H9 (cell line): ENCODE measurements at regions not wholly inside any gene's neighbourhood (a gene's known extent, or its start where the extent isn't known, plus 50 kb on each side); places are given as distances from the start of the nearest gene placed in this dataset.

Source experiments
- DNase-seq: peaks from one replicate; pipeline ENCODE4 v3.0.0-alpha.2; 2017
- H2AFZ ChIP-seq: one replicate; pipeline ENCODE4 v1.6.1; 2013; ENCODE audit warnings: mild to moderate bottlenecking, low read length, control low read depth, moderate library complexity
- H2AK5ac ChIP-seq: 2 replicates; pipeline ENCODE4 v1.6.1; 2013; ENCODE audit warnings: low read length, control low read depth, mixed read lengths; ENCODE audit not compliant: insufficient read length
- H2BK120ac ChIP-seq: one replicate; pipeline ENCODE4 v1.6.1; 2013; ENCODE audit warnings: low read depth, mild to moderate bottlenecking, low read length, control low read depth, inconsistent platforms; ENCODE audit not compliant: poor library complexity, severe bottlenecking
- H2BK12ac ChIP-seq: 2 replicates; pipeline ENCODE4 v1.6.1; 2013; ENCODE audit warnings: low read length, control low read depth, mixed read lengths, low read depth; ENCODE audit not compliant: insufficient read length
- H2BK15ac ChIP-seq: 2 replicates; pipeline ENCODE4 v1.6.1; 2013; ENCODE audit warnings: low read depth, low read length, control low read depth
- H2BK20ac ChIP-seq: one replicate; pipeline ENCODE4 v1.6.1; 2013; ENCODE audit warnings: low read depth, mild to moderate bottlenecking, low read length, control low read depth, inconsistent platforms; ENCODE audit not compliant: poor library complexity, severe bottlenecking
- H2BK5ac ChIP-seq: 2 replicates; pipeline ENCODE4 v1.6.1; 2013; ENCODE audit warnings: low read length, control low read depth, mixed read lengths; ENCODE audit not compliant: insufficient read length
- H3K14ac ChIP-seq: 2 replicates; pipeline ENCODE4 v1.6.1; 2013; ENCODE audit warnings: low read length, control low read depth; ENCODE audit not compliant: insufficient read depth
- H3K18ac ChIP-seq: 2 replicates; pipeline ENCODE4 v1.6.1; 2013; ENCODE audit warnings: low read depth, mild to moderate bottlenecking, mixed read lengths, low read length, control low read depth; ENCODE audit not compliant: insufficient read length
- H3K23ac ChIP-seq: 2 replicates; pipeline ENCODE4 v1.6.1; 2013; ENCODE audit warnings: low read length, control low read depth, mixed read lengths, low read depth; ENCODE audit not compliant: insufficient read length
- H3K23me2 ChIP-seq: 2 replicates; pipeline ENCODE4 v1.6.1; 2013; ENCODE audit warnings: low read depth, mild to moderate bottlenecking, mixed read lengths, low read length, control low read depth; ENCODE audit not compliant: insufficient read length, poor library complexity, severe bottlenecking
- H3K27ac ChIP-seq: 2 replicates; pipeline ENCODE4 v1.5.1; 2013; ENCODE audit warnings: low read length, control low read depth, mixed read lengths, low read depth; ENCODE audit not compliant: insufficient read length
- H3K27me3 ChIP-seq: 2 replicates; pipeline ENCODE4 v1.6.1; 2013; ENCODE audit warnings: low read length, control low read depth, inconsistent platforms; ENCODE audit not compliant: insufficient read depth
- H3K4ac ChIP-seq: 2 replicates; pipeline ENCODE4 v1.6.1; 2013; ENCODE audit warnings: low read depth, mild to moderate bottlenecking, control low read depth, inconsistent platforms, low read length, moderate library complexity
- H3K4me1 ChIP-seq: 2 replicates; pipeline ENCODE4 v1.6.1; 2013; ENCODE audit warnings: low read length, control low read depth, inconsistent platforms; ENCODE audit not compliant: insufficient read depth
- H3K4me2 ChIP-seq: 2 replicates; pipeline ENCODE4 v1.6.1; 2013; ENCODE audit warnings: low read length, control low read depth, mixed read lengths; ENCODE audit not compliant: insufficient read length, insufficient read depth
- H3K56ac ChIP-seq: 2 replicates; pipeline ENCODE4 v1.6.1; 2013; ENCODE audit warnings: low read depth, mild to moderate bottlenecking, mixed read lengths, low read length, control low read depth; ENCODE audit not compliant: insufficient read length
- H3K79me1 ChIP-seq: 2 replicates; pipeline ENCODE4 v1.6.1; 2013; ENCODE audit warnings: low read depth, mild to moderate bottlenecking, moderate library complexity, low read length, control low read depth, inconsistent platforms; ENCODE audit not compliant: insufficient read depth, poor library complexity, severe bottlenecking
- H3K79me2 ChIP-seq: 2 replicates; pipeline ENCODE4 v1.6.1; 2013; ENCODE audit warnings: low read length, control low read depth, inconsistent platforms; ENCODE audit not compliant: insufficient read depth
- H3K9ac ChIP-seq: 2 replicates; pipeline ENCODE4 v1.6.1; 2013; ENCODE audit warnings: low read length, control low read depth, mixed read lengths; ENCODE audit not compliant: insufficient read length; ENCODE audit errors: extremely low read depth
- H3K9me3 ChIP-seq: one replicate; pipeline ENCODE4 v1.6.1; 2013; ENCODE audit warnings: low read depth, low read length, inconsistent platforms; ENCODE audit not compliant: control insufficient read depth
- H3T11ph ChIP-seq: one replicate; pipeline ENCODE4 v1.6.1; 2013; ENCODE audit warnings: mild to moderate bottlenecking, low read length, control low read depth, inconsistent platforms
- H4K20me1 ChIP-seq: one replicate; pipeline ENCODE4 v1.6.1; 2013; ENCODE audit not compliant: control insufficient read depth, insufficient read length, insufficient read depth
- H4K5ac ChIP-seq: 2 replicates; pipeline ENCODE4 v1.6.1; 2013; ENCODE audit warnings: low read depth, mild to moderate bottlenecking, mixed read lengths, low read length, control low read depth; ENCODE audit not compliant: insufficient read length
- H4K8ac ChIP-seq: replicated peaks from 2 replicates; pipeline ENCODE4 v1.6.1; 2013; ENCODE audit warnings: low read length, control low read depth, mixed read lengths, low read depth; ENCODE audit not compliant: insufficient read length
- H4K91ac ChIP-seq: 2 replicates; pipeline ENCODE4 v1.6.1; 2013; ENCODE audit warnings: low read depth, mild to moderate bottlenecking, moderate library complexity, mixed read lengths, low read length, control low read depth; ENCODE audit not compliant: insufficient read length
- H3K27ac Mint-ChIP-seq, 3 experiments: 2 replicates in 2 of 3; 3 replicates in 1 of 3; pipeline ENCODE4 v1.8.0; 2020 to 2021; ENCODE audit warnings: mixed read lengths in 3 of 3, mild to moderate bottlenecking in 1 of 3, moderate library complexity in 1 of 3
- H3K27me3 Mint-ChIP-seq: 2 replicates; pipeline ENCODE4 v1.8.0; 2021; ENCODE audit warnings: low read depth, mild to moderate bottlenecking, moderate library complexity, mixed read lengths
- H3K36me3 Mint-ChIP-seq, 3 experiments: 2 replicates in 2 of 3; 3 replicates in 1 of 3; pipeline ENCODE4 v1.8.0; 2020 to 2021; ENCODE audit warnings: low read depth in 3 of 3, mixed read lengths in 3 of 3; ENCODE audit not compliant: insufficient read depth in 1 of 3
- H3K4me1 Mint-ChIP-seq, 2 experiments: 2 replicates each; pipeline ENCODE4 v1.8.0; 2020; ENCODE audit warnings: mixed read lengths in 2 of 2
- H3K4me3 Mint-ChIP-seq, 2 experiments: 2 replicates in 1 of 2; 3 replicates in 1 of 2; pipeline ENCODE4 v1.8.0; 2020 to 2021; ENCODE audit warnings: mild to moderate bottlenecking in 2 of 2, mixed read lengths in 2 of 2, moderate library complexity in 1 of 2
- H3K9me3 Mint-ChIP-seq, 2 experiments: 2 replicates in 1 of 2; 3 replicates in 1 of 2; pipeline ENCODE4 v1.8.0; 2020; ENCODE audit warnings: mild to moderate bottlenecking in 2 of 2, mixed read lengths in 2 of 2, moderate library complexity in 1 of 2
- CTCF ChIP-seq: fragments of 200-600 bp; sonication (generic); conservative IDR thresholded peaks from 3 replicates; pipeline ENCODE4 v1.8.0; 2021; ENCODE audit warnings: antibody characterized with exemption, mild to moderate bottlenecking
- WGBS: extraction: QIAGEN DNeasy Blood & Tissue Kit; methylation state at CpG from one replicate; pipeline ENCODE4 v1.1.7; 2013; ENCODE audit warnings: missing lambda C conversion rate, low lambda C conversion rate, mixed read lengths; ENCODE audit not compliant: insufficient read length; ENCODE audit errors: extremely low coverage; 5-methylcytosine and 5-hydroxymethylcytosine counted together

GRCh38 chr4:8742546-8742945 lies 129.1 kb downstream of the HMX1 start:
- Mint-ChIP-seq H3K27ac (no peak overlapping the region), H3K4me3 (no peak overlapping the region), H3K27me3 (peaks cover 7% of the 10 kb centered on the region), H3K36me3 (no peaks in the 10 kb centered on the region; a peak in 1 of 7 replicates), H3K4me1 (peaks cover 13 to 33% of the 10 kb centered on the region in 2 experiments), H3K9me3 (peaks cover 7 to 10% of the 10 kb centered on the region in 2 experiments; a peak in 4 of 5 replicates)
- no CpG with 5 or more reads among the region's 2 CpGs for WGBS
- no peak overlapping the region for H2BK5ac ChIP-seq
- no peak overlapping the region for H4K8ac ChIP-seq
- no peak overlapping the region for H2BK12ac ChIP-seq
- no peak for TF ChIP-seq CTCF
- H3K23ac ChIP-seq = no peak overlapping the region
- no peaks in the 10 kb centered on the region for H3K23me2 ChIP-seq
- no peak overlapping the region for H2BK120ac ChIP-seq
- no peak overlapping the region for H3K9ac ChIP-seq
- H3K4me2 ChIP-seq = no peak overlapping the region
- no peaks in the 10 kb centered on the region for H4K20me1 ChIP-seq
- H3K18ac ChIP-seq = no peak overlapping the region
- H3K9me3 ChIP-seq = no peaks in the 10 kb centered on the region
- no peak overlapping the region for H4K5ac ChIP-seq
- H3T11ph ChIP-seq = no peak overlapping the region
- H2AK5ac ChIP-seq = no peak overlapping the region
- H3K56ac ChIP-seq = no peak overlapping the region
- no peak overlapping the region for H2BK20ac ChIP-seq
- no peak for DNase-seq
- H3K4ac ChIP-seq = no peak overlapping the region
- H3K4me1 ChIP-seq = no peaks in the 10 kb centered on the region
- no peak overlapping the region for H2BK15ac ChIP-seq
- H2AFZ ChIP-seq = no peak overlapping the region
- no peak overlapping the region for H3K27ac ChIP-seq
- H3K79me2 ChIP-seq = no peaks in the 10 kb centered on the region
- H3K27me3 ChIP-seq = 0 out of 2 replicates have a peak, but pooled peaks cover 2% of the 10 kb centered on the region
- no peak overlapping the region for H4K91ac ChIP-seq
- H3K79me1 ChIP-seq = no peaks in the 10 kb centered on the region
- H3K14ac ChIP-seq = no peak overlapping the region
